Central memory CD8-positive, alpha-beta T cell (primary cell): ENCODE measurements at regions not wholly inside any gene's neighbourhood (a gene's known extent, or its start where the extent isn't known, plus 50 kb on each side); places are given as distances from the start of the nearest gene placed in this dataset.
"Not testable (repeated sequence)": the region's sequence is repeated elsewhere in the genome, so short reads cannot be mapped to it uniquely, and the experiment has no call there.

ENCODE experiments used
- ATAC-seq: fragments of 150-1000 bp; cut with Tn5 transposase; replicated peaks from 2 replicates; pipeline ENCODE4 v1.10.0; 2022; ENCODE audit warnings: mild to moderate bottlenecking, moderate FRiP score, moderate number of reproducible peaks; ENCODE audit not compliant: poor library complexity, severe bottlenecking; ENCODE audit errors: extremely low read depth
- DNase-seq, 2 donors: peaks; one replicate each; pipeline ENCODE4 v3.0.0; 2021; ENCODE audit warnings: low spot score in 2 of 2
- H3K27ac Mint-ChIP-seq: one replicate; pipeline ENCODE4 v1.8.0; 2022; ENCODE audit warnings: low read depth, mild to moderate bottlenecking, moderate library complexity, mixed read lengths
- H3K27me3 Mint-ChIP-seq: one replicate; pipeline ENCODE4 v1.8.0; 2022; ENCODE audit warnings: mixed read lengths
- H3K36me3 Mint-ChIP-seq: one replicate; pipeline ENCODE4 v1.8.0; 2022; ENCODE audit warnings: mild to moderate bottlenecking, moderate library complexity, mixed read lengths; ENCODE audit not compliant: insufficient read depth
- H3K4me1 Mint-ChIP-seq: one replicate; pipeline ENCODE4 v1.8.0; 2022; ENCODE audit warnings: mixed read lengths
- H3K4me3 Mint-ChIP-seq: one replicate; pipeline ENCODE4 v1.8.0; 2022; ENCODE audit warnings: mild to moderate bottlenecking, moderate library complexity, mixed read lengths
- H3K9me3 Mint-ChIP-seq: one replicate; pipeline ENCODE4 v1.8.0; 2022; ENCODE audit warnings: mixed read lengths

- ATAC-seq (no peak), DNase-seq (no peak)
- Mint-ChIP-seq H3K4me3 (no peak overlapping the region), H3K27me3 (peaks cover 70% of the 10 kb centered on the region), H3K9me3 (no peaks in the 10 kb centered on the region), H3K4me1 (peaks cover 5% of the 10 kb centered on the region), H3K27ac (no peak overlapping the region), H3K36me3 (no peaks in the 10 kb centered on the region)
Measured at GRCh38 chr13:25001476-25002206, 94.3 kb upstream of the PABPC3 start.

GRCh38 chr13:25002311-25002710 lies 93.6 kb upstream of the PABPC3 start:
- not testable (repeated sequence) for H3K27ac Mint-ChIP-seq, H3K9me3 Mint-ChIP-seq, H3K4me1 Mint-ChIP-seq, H3K36me3 Mint-ChIP-seq, ATAC-seq, H3K4me3 Mint-ChIP-seq, DNase-seq
- peaks cover 72% of the 10 kb centered on the region for H3K27me3 Mint-ChIP-seq

- H3K4me3 Mint-ChIP-seq, H3K9me3 Mint-ChIP-seq, ATAC-seq, H3K27ac Mint-ChIP-seq, H3K36me3 Mint-ChIP-seq, DNase-seq, H3K4me1 Mint-ChIP-seq: not testable (repeated sequence)
- peaks cover 77% of the 10 kb centered on the region for H3K27me3 Mint-ChIP-seq
Measured at GRCh38 chr13:25004489-25004888, 91.4 kb upstream of the PABPC3 start.

- not testable (repeated sequence) for H3K36me3 Mint-ChIP-seq, H3K4me3 Mint-ChIP-seq, H3K4me1 Mint-ChIP-seq, H3K9me3 Mint-ChIP-seq, ATAC-seq, DNase-seq, H3K27ac Mint-ChIP-seq
- peaks cover 77% of the 10 kb centered on the region for H3K27me3 Mint-ChIP-seq
Measured at GRCh38 chr13:25005050-25005497, 90.9 kb upstream of the PABPC3 start.

GRCh38 chr13:25007389-25007788 lies 88.5 kb upstream of the PABPC3 start:
- DNase-seq, H3K36me3 Mint-ChIP-seq, ATAC-seq, H3K4me3 Mint-ChIP-seq, H3K4me1 Mint-ChIP-seq, H3K9me3 Mint-ChIP-seq: not testable (repeated sequence)
- Mint-ChIP-seq H3K27me3 (peaks cover 77% of the 10 kb centered on the region), H3K27ac (peak overlapping the region; percentile 68)

- not testable (repeated sequence) for H3K4me3 Mint-ChIP-seq, H3K36me3 Mint-ChIP-seq, ATAC-seq, H3K4me1 Mint-ChIP-seq, DNase-seq, H3K9me3 Mint-ChIP-seq, H3K27ac Mint-ChIP-seq
- peaks cover 51% of the 10 kb centered on the region for H3K27me3 Mint-ChIP-seq
Measured at GRCh38 chr13:25014398-25014973, 81.5 kb upstream of the PABPC3 start.

GRCh38 chr13:25017176-25017575 lies 78.8 kb upstream of the PABPC3 start:
- Mint-ChIP-seq H3K4me3 (peak overlapping the region; percentile 58), H3K27me3 (peaks cover 48% of the 10 kb centered on the region)
- not testable (repeated sequence) for ATAC-seq, DNase-seq, H3K27ac Mint-ChIP-seq, H3K36me3 Mint-ChIP-seq, H3K4me1 Mint-ChIP-seq, H3K9me3 Mint-ChIP-seq

- H3K9me3 Mint-ChIP-seq, H3K27ac Mint-ChIP-seq, H3K36me3 Mint-ChIP-seq, DNase-seq, H3K4me1 Mint-ChIP-seq: not testable (repeated sequence)
- peak overlapping the region; percentile 58 for H3K4me3 Mint-ChIP-seq
- peaks cover 45% of the 10 kb centered on the region for H3K27me3 Mint-ChIP-seq
- ATAC-seq, result peak; percentile 70
Measured at GRCh38 chr13:25017808-25018728, 77.9 kb upstream of the PABPC3 start.

GRCh38 chr13:25018729-25019115 lies 77.2 kb upstream of the PABPC3 start:
- Mint-ChIP-seq H3K36me3 (no peaks in the 10 kb centered on the region), H3K27me3 (peaks cover 47% of the 10 kb centered on the region), H3K9me3 (no peaks in the 10 kb centered on the region), H3K27ac (no peak overlapping the region), H3K4me3 (peak overlapping the region; percentile 8), H3K4me1 (peaks cover 9% of the 10 kb centered on the region)
- DNase-seq (no peak), ATAC-seq (no peak)

- not testable (repeated sequence) for H3K4me1 Mint-ChIP-seq, DNase-seq, H3K9me3 Mint-ChIP-seq, ATAC-seq, H3K4me3 Mint-ChIP-seq, H3K27ac Mint-ChIP-seq, H3K36me3 Mint-ChIP-seq
- peaks cover 57% of the 10 kb centered on the region for H3K27me3 Mint-ChIP-seq
Measured at GRCh38 chr13:25019741-25020140, 76.2 kb upstream of the PABPC3 start.

GRCh38 chr13:25024175-25024574 lies 71.8 kb upstream of the PABPC3 start:
- ATAC-seq, result no peak
- no peaks in the 10 kb centered on the region for H3K9me3 Mint-ChIP-seq
- no peak overlapping the region for H3K4me3 Mint-ChIP-seq
- H3K27me3 Mint-ChIP-seq, result peaks cover 63% of the 10 kb centered on the region
- no peak for DNase-seq
- no peaks in the 10 kb centered on the region for H3K36me3 Mint-ChIP-seq
- no peak overlapping the region for H3K27ac Mint-ChIP-seq
- H3K4me1 Mint-ChIP-seq, result no peaks in the 10 kb centered on the region

GRCh38 chr13:25032160-25032559 lies 63.8 kb upstream of the PABPC3 start:
- H3K9me3 Mint-ChIP-seq, result no peaks in the 10 kb centered on the region
- no peaks in the 10 kb centered on the region for H3K36me3 Mint-ChIP-seq
- no peak overlapping the region for H3K4me3 Mint-ChIP-seq
- ATAC-seq (no peak), DNase-seq (no peak)
- no peak overlapping the region for H3K27ac Mint-ChIP-seq
- H3K27me3 Mint-ChIP-seq, result peaks cover 64% of the 10 kb centered on the region
- H3K4me1 Mint-ChIP-seq, result no peaks in the 10 kb centered on the region
